GM08714 (cell line): ENCODE measurements at regions not wholly inside any gene's neighbourhood (a gene's known extent, or its start where the extent isn't known, plus 50 kb on each side); places are given as distances from the start of the nearest gene placed in this dataset.
"Not testable (repeated sequence)": the region's sequence is repeated elsewhere in the genome, so short reads cannot be mapped to it uniquely, and the experiment has no call there.

Experiments used
- H3K4me3 ChIP-seq: fragments of 200-500 bp; sonication (Bioruptor generic); 2 replicates; pipeline ENCODE4 v1.5.1; 2014; ENCODE audit warnings: mild to moderate bottlenecking, low read length, inconsistent platforms
- ZNF274 ChIP-seq: IDR thresholded peaks from 2 replicates; pipeline ENCODE4 v1.6.1; 2012; ENCODE audit warnings: mild to moderate bottlenecking, low read depth, low read length

DNA sequence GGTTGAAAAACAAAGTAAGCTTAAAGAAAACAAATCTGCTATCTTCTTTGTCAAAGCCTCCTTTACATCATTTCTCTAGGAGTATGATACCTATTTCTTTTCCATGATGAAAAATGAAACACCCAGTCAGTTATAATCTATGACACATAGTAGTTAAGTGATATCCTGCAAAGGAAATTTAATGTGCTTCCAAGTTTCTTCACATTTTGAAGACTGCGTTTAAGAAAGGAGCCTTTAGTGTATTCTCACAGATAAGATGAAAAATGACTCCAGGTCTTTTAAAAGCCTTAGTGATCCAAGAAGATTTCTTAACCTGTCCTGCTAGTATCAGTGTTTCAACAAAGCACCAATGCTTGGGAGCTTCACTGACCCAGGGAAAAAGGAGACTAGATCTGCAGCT is 356.7 kb downstream of the CCDC85A start:
- no peak for TF ChIP-seq ZNF274
- no peak overlapping the region for H3K4me3 ChIP-seq

GRCh38 chr2:56540916-56541315 is 357.1 kb downstream of the CCDC85A start:
- H3K4me3 ChIP-seq = no peak overlapping the region
- no peak for TF ChIP-seq ZNF274

GRCh38 chr2:56542213-56542612 is 358.4 kb downstream of the CCDC85A start:
- H3K4me3 ChIP-seq = no peak overlapping the region
- no peak for TF ChIP-seq ZNF274

GRCh38 chr2:56565143-56565542 is 381.4 kb downstream of the CCDC85A start:
- no peak for TF ChIP-seq ZNF274

GRCh38 chr2:56571074-56571473 is 387.3 kb downstream of the CCDC85A start:
- no peak for TF ChIP-seq ZNF274
- H3K4me3 ChIP-seq = no peak overlapping the region

More at GRCh38 chr2:56565143-56565542, 381.4 kb downstream of the CCDC85A start:
- H3K4me3 ChIP-seq = no peak overlapping the region

GRCh38 chr2:56576001-56576400 is 392.2 kb downstream of the CCDC85A start:
- H3K4me3 ChIP-seq = no peak overlapping the region
- no peak for TF ChIP-seq ZNF274

DNA sequence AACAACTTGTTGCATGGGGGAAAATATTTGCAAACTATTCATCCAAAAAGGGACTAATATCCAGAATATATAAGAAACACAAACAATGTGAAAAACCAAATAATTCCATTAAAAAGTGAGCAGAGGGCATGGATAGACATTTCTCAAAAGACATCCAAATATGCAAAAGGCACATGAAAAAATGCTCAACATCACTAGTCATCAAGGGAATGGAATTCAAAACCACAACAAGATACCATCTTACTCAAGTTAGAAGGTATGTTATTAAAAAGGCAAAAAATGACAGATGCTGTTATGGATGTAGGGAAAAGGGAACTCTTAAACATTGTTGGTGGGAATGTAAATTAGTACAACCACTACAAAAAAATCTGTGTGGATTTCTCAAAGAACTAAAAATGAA is 396.5 kb downstream of the CCDC85A start:
- H3K4me3 ChIP-seq = no peak overlapping the region
- TF ChIP-seq ZNF274 = no peak

GRCh38 chr2:56582570-56582969 is 398.8 kb downstream of the CCDC85A start:
- H3K4me3 ChIP-seq = no peak overlapping the region
- TF ChIP-seq ZNF274 = no peak

DNA sequence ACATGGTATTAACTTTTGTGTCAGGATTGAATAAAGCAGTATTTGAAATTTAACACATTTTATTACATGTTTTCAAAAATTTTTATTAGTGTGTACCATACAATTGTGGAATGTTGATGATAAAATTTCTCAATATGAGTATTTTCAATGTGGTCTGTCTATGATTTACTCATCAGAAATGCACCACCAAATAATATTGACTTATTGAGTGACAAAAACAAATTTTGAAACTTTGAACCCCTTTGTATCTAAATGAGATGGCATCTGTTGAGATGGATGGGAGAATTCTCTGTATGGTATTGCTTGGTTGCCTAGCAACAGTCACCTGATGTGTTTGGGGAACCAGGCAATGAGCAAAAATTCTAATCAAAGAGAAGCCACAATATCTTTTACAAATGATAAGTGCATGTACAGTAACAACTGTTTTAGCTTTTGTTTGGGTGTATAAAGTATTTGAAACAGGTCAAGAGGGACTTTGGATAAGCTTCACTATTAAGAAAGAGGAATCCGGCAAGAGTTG is 400.1 kb downstream of the CCDC85A start:
- no peak overlapping the region for H3K4me3 ChIP-seq
- TF ChIP-seq ZNF274 = no peak

GRCh38 chr2:56587456-56587855 is 403.7 kb downstream of the CCDC85A start:
- no peak for TF ChIP-seq ZNF274

DNA sequence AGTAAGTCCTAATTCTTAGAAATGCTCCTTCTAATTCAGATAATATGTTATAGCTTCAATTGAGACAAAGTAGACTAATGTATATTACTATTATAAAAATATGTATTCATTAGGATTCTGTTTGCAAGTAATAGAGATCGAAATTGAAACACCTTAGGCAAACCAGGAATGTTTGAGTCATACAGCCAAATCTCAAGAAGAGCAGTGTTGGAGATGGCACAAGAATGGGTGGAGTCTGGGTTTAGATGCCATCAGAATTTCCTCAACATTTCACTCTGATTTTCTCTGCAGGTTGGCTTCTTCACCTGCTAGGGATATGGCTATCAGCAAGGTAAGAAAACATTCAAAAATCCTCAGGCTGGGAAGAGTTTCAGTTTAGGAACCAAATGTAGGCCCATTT is 405.4 kb downstream of the CCDC85A start:
- no peak overlapping the region for H3K4me3 ChIP-seq
- TF ChIP-seq ZNF274 = no peak

More at GRCh38 chr2:56587456-56587855, 403.7 kb downstream of the CCDC85A start:
- H3K4me3 ChIP-seq = no peak overlapping the region

DNA sequence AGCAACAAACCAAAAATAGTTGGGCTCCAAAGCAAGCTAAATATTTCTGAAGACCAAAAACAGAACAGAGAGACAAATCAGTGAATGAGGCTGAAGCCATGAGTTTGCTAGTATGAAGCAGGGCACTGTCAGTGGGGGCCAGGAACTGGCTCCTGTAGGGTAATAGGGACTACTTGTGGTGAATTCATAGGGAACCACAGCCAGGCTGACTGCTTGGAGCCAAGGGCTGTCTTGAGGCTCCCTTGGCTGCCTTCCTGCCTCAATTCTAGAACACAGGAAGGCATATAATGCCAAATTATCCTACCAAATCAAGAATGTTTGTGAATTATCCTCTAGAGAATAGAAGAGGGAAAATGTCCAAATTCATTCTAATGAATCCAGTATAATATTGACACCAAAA is 406.0 kb downstream of the CCDC85A start:
- no peak for TF ChIP-seq ZNF274
- no peak overlapping the region for H3K4me3 ChIP-seq

GRCh38 chr2:56590611-56591010 is 406.8 kb downstream of the CCDC85A start:
- no peak overlapping the region for H3K4me3 ChIP-seq
- no peak for TF ChIP-seq ZNF274

- H3K4me3 ChIP-seq = not testable (repeated sequence)
These were observed 422.3 kb downstream of the CCDC85A start for GRCh38 chr2:56606086-56606485.

DNA sequence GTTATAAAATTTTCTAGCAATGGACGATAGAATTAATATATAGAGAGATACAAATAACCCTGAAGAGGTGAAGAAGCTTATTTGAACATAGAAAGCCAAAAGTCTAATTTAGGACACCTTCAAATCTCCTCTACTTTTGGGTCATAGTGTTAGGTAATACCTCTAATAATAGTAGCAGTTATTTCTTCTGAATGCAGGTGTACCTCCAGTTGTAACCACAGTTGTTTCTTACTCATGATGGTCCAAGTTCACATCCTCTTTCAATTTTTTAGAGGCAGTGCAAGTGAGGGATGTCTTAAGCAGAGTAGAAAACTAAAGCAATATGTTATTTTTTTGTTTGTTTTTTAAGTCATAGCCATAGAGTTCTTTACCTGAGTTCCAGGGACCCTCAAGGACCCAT is 429.5 kb downstream of the CCDC85A start:
- H3K4me3 ChIP-seq = no peak overlapping the region
- no peak for TF ChIP-seq ZNF274

DNA sequence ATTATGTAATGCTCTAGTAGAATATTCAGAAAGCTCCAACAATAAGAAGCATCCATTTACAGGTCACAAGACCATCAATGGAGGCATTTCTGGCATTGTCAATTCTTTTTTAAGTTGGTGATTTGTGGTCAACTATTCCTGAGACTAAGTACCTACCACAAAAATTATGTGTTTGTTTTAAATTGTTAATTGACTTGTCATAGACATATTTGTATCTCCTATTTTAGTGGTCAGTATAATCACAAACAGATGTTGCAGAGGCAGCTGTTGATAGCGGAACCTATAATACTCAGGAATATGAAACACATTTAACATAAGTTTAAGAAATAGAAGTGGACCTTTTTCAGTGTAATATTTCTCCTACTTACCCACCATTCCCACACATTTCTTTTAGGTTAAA is 430.1 kb downstream of the CCDC85A start:
- TF ChIP-seq ZNF274 = no peak
- H3K4me3 ChIP-seq = no peak overlapping the region
